CD14-positive monocyte (primary cell): ENCODE measurements at regions not wholly inside any gene's neighbourhood (a gene's known extent, or its start where the extent isn't known, plus 50 kb on each side); places are given as distances from the start of the nearest gene placed in this dataset.

ENCODE experiments used
- DNase-seq, 3 donors: peaks; one replicate each; pipeline ENCODE4 v3.0.0-alpha.2; 2011 to 2022
- H2AFZ ChIP-seq: 2 replicates; pipeline ENCODE4 v1.6.0; 2012; ENCODE audit warnings: mild to moderate bottlenecking, low read depth, low read length, inconsistent platforms; ENCODE audit not compliant: insufficient read depth, poor library complexity, severe bottlenecking
- H3K27ac ChIP-seq, 2 donors: 1 replicate in 1 of 2; 2 replicates in 1 of 2; pipeline ENCODE4 v1.5.1; 2012 to 2013; ENCODE audit warnings: low read length in 2 of 2, control low read depth in 1 of 2, inconsistent platforms in 1 of 2, low read depth in 1 of 2, mild to moderate bottlenecking in 1 of 2
- H3K27me3 ChIP-seq, 2 donors: one replicate each; pipeline versions ENCODE4 v1.6.0 to v1.6.1; 2011 to 2013; ENCODE audit warnings: low read length in 2 of 2; ENCODE audit not compliant: control insufficient read depth in 2 of 2, insufficient read depth in 2 of 2
- H3K36me3 ChIP-seq, 2 donors: replicated peaks in 1 of 2; 1 replicate in 1 of 2; 2 replicates in 1 of 2; pipeline versions ENCODE4 v1.5.1 to v1.6.1; 2012 to 2013; ENCODE audit warnings: low read length in 2 of 2, control low read depth in 1 of 2, inconsistent platforms in 1 of 2, mild to moderate bottlenecking in 1 of 2; ENCODE audit not compliant: insufficient read depth in 2 of 2, control insufficient read depth in 1 of 2
- H3K4me1 ChIP-seq, 2 donors: 1 replicate in 1 of 2; 2 replicates in 1 of 2; pipeline versions ENCODE4 v1.5.1 to v1.6.1; 2012 to 2013; ENCODE audit warnings: low read length in 2 of 2, control low read depth in 1 of 2, inconsistent platforms in 1 of 2, mild to moderate bottlenecking in 1 of 2, moderate library complexity in 1 of 2; ENCODE audit not compliant: insufficient read depth in 2 of 2, control insufficient read depth in 1 of 2
- H3K4me2 ChIP-seq: replicated peaks from 2 replicates; pipeline ENCODE3; 2012; ENCODE audit warnings: low read length, moderate library complexity, mild to moderate bottlenecking; ENCODE audit not compliant: poor library complexity, severe bottlenecking; ENCODE audit errors: extremely low read depth
- H3K4me3 ChIP-seq, 3 experiments: fragments of 200-600 bp in 1 of 3; sonication (generic) in 1 of 3; replicated peaks in 1 of 3; 1 replicate in 2 of 3; 2 replicates in 1 of 3; pipeline ENCODE4 v1.5.1; 2011 to 2013; ENCODE audit warnings: low read length in 3 of 3, mild to moderate bottlenecking in 3 of 3, control low read depth in 2 of 3, low read depth in 2 of 3, inconsistent platforms in 1 of 3, moderate library complexity in 1 of 3
- H3K79me2 ChIP-seq: 2 replicates; pipeline ENCODE4 v1.6.0; 2012; ENCODE audit warnings: mild to moderate bottlenecking, control low read depth, inconsistent platforms, low read length, moderate library complexity; ENCODE audit not compliant: insufficient read depth
- H3K9ac ChIP-seq: 2 replicates; pipeline ENCODE4 v1.6.0; 2017; ENCODE audit warnings: low read length, mild to moderate bottlenecking; ENCODE audit not compliant: insufficient read depth, poor library complexity, severe bottlenecking
- H3K9me3 ChIP-seq, 2 donors: replicated peaks in 1 of 2; 1 replicate in 1 of 2; 2 replicates in 1 of 2; pipeline versions ENCODE4 v1.5.1 to v1.6.1; 2012 to 2013; ENCODE audit warnings: low read length in 2 of 2, control low read depth in 1 of 2; ENCODE audit not compliant: control insufficient read depth in 1 of 2, insufficient read depth in 1 of 2
- H4K20me1 ChIP-seq: 2 replicates; pipeline ENCODE4 v1.6.0; 2012; ENCODE audit warnings: mild to moderate bottlenecking, low read length, control low read depth, moderate library complexity; ENCODE audit not compliant: insufficient read depth
- H3K27ac Mint-ChIP-seq, 7 donors: one replicate each; pipeline ENCODE4 v1.8.0; 2020; ENCODE audit warnings: mild to moderate bottlenecking in 7 of 7, mixed read lengths in 7 of 7, moderate library complexity in 6 of 7, inconsistent platforms in 2 of 7
- H3K27me3 Mint-ChIP-seq, 3 donors: one replicate each; pipeline ENCODE4 v1.8.0; 2021 to 2022; ENCODE audit warnings: low read depth in 3 of 3, mild to moderate bottlenecking in 3 of 3, mixed read lengths in 3 of 3, moderate library complexity in 3 of 3, inconsistent platforms in 1 of 3
- H3K36me3 Mint-ChIP-seq, 2 donors: one replicate each; pipeline ENCODE4 v1.8.0; 2020; ENCODE audit warnings: mixed read lengths in 2 of 2, inconsistent platforms in 1 of 2, mild to moderate bottlenecking in 1 of 2
- H3K4me1 Mint-ChIP-seq: one replicate; pipeline ENCODE4 v1.8.0; 2020; ENCODE audit warnings: mild to moderate bottlenecking, mixed read lengths
- H3K4me3 Mint-ChIP-seq, 2 donors: one replicate each; pipeline ENCODE4 v1.8.0; 2020; ENCODE audit warnings: mild to moderate bottlenecking in 2 of 2, mixed read lengths in 2 of 2, moderate library complexity in 1 of 2
- H3K9me3 Mint-ChIP-seq, 7 donors: one replicate each; pipeline ENCODE4 v1.8.0; 2020 to 2022; ENCODE audit warnings: mixed read lengths in 7 of 7, mild to moderate bottlenecking in 6 of 7, moderate library complexity in 6 of 7, inconsistent platforms in 2 of 7
- WGBS: methylation state at CpG from one replicate; pipeline ENCODE4 v1.1.5; 2013; ENCODE audit warnings: missing lambda C conversion rate; ENCODE audit not compliant: insufficient coverage; 5-methylcytosine and 5-hydroxymethylcytosine counted together
- intact Hi-C, 2 donors: fragments of 100-400 bp; cut with micrococcal nuclease; formaldehyde crosslinking; loops; one replicate each; pipeline versions ENCODE4 v1.15.0 to v1.15.1; 2023
- TF ChIP-seq, protein P1 (sequence below): fragments of 200-600 bp; IDR thresholded peaks from one replicate; pipeline ENCODE4 v1.8.0; 2022; ENCODE audit warnings: antibody characterized with exemption, mild to moderate bottlenecking

DNA sequence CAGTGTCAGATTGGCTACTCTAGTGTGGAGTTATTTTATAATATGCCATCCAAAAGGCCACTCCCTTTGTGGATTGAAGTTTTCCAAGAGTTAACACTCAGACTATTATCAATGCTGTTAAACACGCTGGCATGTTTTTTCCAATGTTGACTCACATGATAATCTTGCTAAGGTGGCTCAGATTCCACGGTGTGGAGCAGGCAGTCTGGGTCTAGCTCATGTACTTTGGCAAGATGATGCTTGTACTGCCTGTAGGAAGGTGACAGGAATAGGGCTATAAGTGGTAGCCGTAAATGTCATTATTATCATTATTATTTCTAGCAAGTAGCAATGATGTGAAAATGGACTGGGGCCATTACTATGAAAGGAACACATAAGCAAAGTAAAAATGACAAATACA is 79.4 kb upstream of the TBX20 start:
- Mint-ChIP-seq H3K27me3 (peaks cover 5 to 10% (median 6%) of the 10 kb centered on the region in 3 donors), H3K36me3 (no peaks in the 10 kb centered on the region), H3K4me3 (no peak overlapping the region), H3K9me3 (peaks cover 0 to 3% (median 0%) of the 10 kb centered on the region in 7 donors), H3K4me1 (no peaks in the 10 kb centered on the region), H3K27ac (no peak overlapping the region)
- Histone ChIP-seq H3K27me3 (no peaks in the 10 kb centered on the region), H3K79me2 (no peaks in the 10 kb centered on the region), H3K4me2 (no peak overlapping the region), H2AFZ (no peak overlapping the region), H3K36me3 (no peaks in the 10 kb centered on the region), H3K9me3 (peaks cover 0 to 3% of the 10 kb centered on the region in 2 donors), H3K27ac (no peak overlapping the region), H3K9ac (no peak overlapping the region), H4K20me1 (no peaks in the 10 kb centered on the region), H3K4me1 (no peaks in the 10 kb centered on the region), H3K4me3 (no peak overlapping the region)
- WGBS = 100% methylated on average over 1 of the region's 3 CpGs
- TF ChIP-seq, protein P1, sequence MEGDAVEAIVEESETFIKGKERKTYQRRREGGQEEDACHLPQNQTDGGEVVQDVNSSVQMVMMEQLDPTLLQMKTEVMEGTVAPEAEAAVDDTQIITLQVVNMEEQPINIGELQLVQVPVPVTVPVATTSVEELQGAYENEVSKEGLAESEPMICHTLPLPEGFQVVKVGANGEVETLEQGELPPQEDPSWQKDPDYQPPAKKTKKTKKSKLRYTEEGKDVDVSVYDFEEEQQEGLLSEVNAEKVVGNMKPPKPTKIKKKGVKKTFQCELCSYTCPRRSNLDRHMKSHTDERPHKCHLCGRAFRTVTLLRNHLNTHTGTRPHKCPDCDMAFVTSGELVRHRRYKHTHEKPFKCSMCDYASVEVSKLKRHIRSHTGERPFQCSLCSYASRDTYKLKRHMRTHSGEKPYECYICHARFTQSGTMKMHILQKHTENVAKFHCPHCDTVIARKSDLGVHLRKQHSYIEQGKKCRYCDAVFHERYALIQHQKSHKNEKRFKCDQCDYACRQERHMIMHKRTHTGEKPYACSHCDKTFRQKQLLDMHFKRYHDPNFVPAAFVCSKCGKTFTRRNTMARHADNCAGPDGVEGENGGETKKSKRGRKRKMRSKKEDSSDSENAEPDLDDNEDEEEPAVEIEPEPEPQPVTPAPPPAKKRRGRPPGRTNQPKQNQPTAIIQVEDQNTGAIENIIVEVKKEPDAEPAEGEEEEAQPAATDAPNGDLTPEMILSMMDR = no peak
- intact Hi-C loops = no loop called here
- DNase-seq = no peak

GRCh38 chr7:35331730-35332678 is 78.1 kb upstream of the TBX20 start:
- TF ChIP-seq, protein P1 = no peak
- DNase-seq = no peak
- no peaks in the 10 kb centered on the region for H3K4me1 ChIP-seq
- no peaks in the 10 kb centered on the region for H3K36me3 ChIP-seq
- Mint-ChIP-seq H3K4me1 (no peaks in the 10 kb centered on the region), H3K27ac (no peak overlapping the region), H3K9me3 (peaks cover 0 to 3% (median 0%) of the 10 kb centered on the region in 7 donors), H3K36me3 (no peaks in the 10 kb centered on the region), H3K4me3 (no peak overlapping the region), H3K27me3 (peaks cover 4 to 10% (median 7%) of the 10 kb centered on the region in 3 donors)
- no peak overlapping the region for H3K27ac ChIP-seq
- no peak overlapping the region for H2AFZ ChIP-seq
- H4K20me1 ChIP-seq = no peaks in the 10 kb centered on the region
- no peaks in the 10 kb centered on the region for H3K79me2 ChIP-seq
- peaks cover 0 to 3% of the 10 kb centered on the region in 2 donors for H3K9me3 ChIP-seq
- intact Hi-C loops = no loop called here
- H3K27me3 ChIP-seq = no peaks in the 10 kb centered on the region
- no peak overlapping the region for H3K9ac ChIP-seq
- 69% methylated on average over 8 of the region's 20 CpGs for WGBS
- H3K4me3 ChIP-seq = no peak overlapping the region
- H3K4me2 ChIP-seq = no peak overlapping the region
